Liver (tissue), 8 donors: ENCODE measurements at regions not wholly inside any gene's neighbourhood (a gene's known extent, or its start where the extent isn't known, plus 50 kb on each side); places are given as distances from the start of the nearest gene placed in this dataset.
A peak's percentile ranks its signal among the peaks of the same experiment; 100 is the strongest.

Experiments
- DNase-seq: peaks from one replicate; pipeline ENCODE4 v3.0.0-alpha.2; 2017; ENCODE audit warnings: low spot score
- H3K27ac ChIP-seq, 2 donors: one replicate each; pipeline ENCODE4 v1.7.0; 2013; ENCODE audit warnings: inconsistent platforms in 2 of 2, low read length in 2 of 2, control low read depth in 1 of 2, low read depth in 1 of 2, mild to moderate bottlenecking in 1 of 2
- H3K27me3 ChIP-seq, 4 donors: one replicate each; pipeline versions ENCODE4 v1.6.1 to v1.7.0; 2013; ENCODE audit warnings: low read length in 3 of 4, inconsistent platforms in 1 of 4, mild to moderate bottlenecking in 1 of 4, moderate library complexity in 1 of 4; ENCODE audit not compliant: control insufficient read depth in 4 of 4, insufficient read depth in 4 of 4
- H3K36me3 ChIP-seq, 4 donors: one replicate each; pipeline versions ENCODE4 v1.6.1 to v1.7.0; 2013; ENCODE audit warnings: low read length in 3 of 4, mild to moderate bottlenecking in 3 of 4, low read depth in 1 of 4, moderate library complexity in 1 of 4; ENCODE audit not compliant: control insufficient read depth in 4 of 4, insufficient read depth in 3 of 4
- H3K4me1 ChIP-seq, 4 donors: one replicate each; pipeline versions ENCODE4 v1.6.1 to v1.7.0; 2013; ENCODE audit warnings: low read length in 3 of 4, mild to moderate bottlenecking in 3 of 4, moderate library complexity in 1 of 4; ENCODE audit not compliant: control insufficient read depth in 4 of 4, insufficient read depth in 4 of 4
- H3K4me3 ChIP-seq, 3 donors: one replicate each; pipeline versions ENCODE4 v1.6.1 to v1.7.0; 2013; ENCODE audit warnings: low read length in 3 of 3, control low read depth in 1 of 3, low read depth in 1 of 3, mild to moderate bottlenecking in 1 of 3
- H3K9ac ChIP-seq, 2 donors: one replicate each; pipeline ENCODE4 v1.7.0; 2013; ENCODE audit warnings: low read length in 2 of 2, mild to moderate bottlenecking in 2 of 2, moderate library complexity in 2 of 2, control low read depth in 1 of 2, low read depth in 1 of 2
- H3K9me3 ChIP-seq, 4 donors: one replicate each; pipeline versions ENCODE4 v1.6.1 to v1.7.0; 2013; ENCODE audit warnings: low read length in 3 of 4; ENCODE audit not compliant: control insufficient read depth in 4 of 4
- ATF3 ChIP-seq: IDR thresholded peaks from 2 replicates; pipeline ENCODE4 v1.6.1; 2016; ENCODE audit warnings: antibody characterized with exemption
- CTCF ChIP-seq: fragments of 150-350 bp; IDR thresholded peaks from 2 replicates; pipeline ENCODE4 v1.5.1; 2017; ENCODE audit warnings: improper control_type of control experiment, low read depth, low read length; ENCODE audit not compliant: missing input control
- EGR1 ChIP-seq, 2 donors: IDR thresholded peaks; 2 replicates each; pipeline ENCODE4 v1.6.1; 2016 to 2018; ENCODE audit warnings: antibody characterized with exemption in 2 of 2, low read depth in 2 of 2
- FOXA1 ChIP-seq: IDR thresholded peaks from 2 replicates; pipeline ENCODE4 v1.6.1; 2016; ENCODE audit warnings: antibody characterized with exemption
- FOXA2 ChIP-seq: IDR thresholded peaks from 2 replicates; pipeline ENCODE4 v1.6.1; 2016; ENCODE audit warnings: antibody characterized with exemption
- GABPA ChIP-seq, 2 donors: IDR thresholded peaks in 1 of 2; conservative IDR thresholded peaks in 1 of 2; 2 replicates each; pipeline ENCODE4 v1.6.1; 2016; ENCODE audit warnings: antibody characterized with exemption in 2 of 2, mild to moderate bottlenecking in 1 of 2, moderate library complexity in 1 of 2
- HNF4A ChIP-seq, 2 donors: conservative IDR thresholded peaks; 2 replicates each; pipeline ENCODE4 v1.6.1; 2016; ENCODE audit warnings: antibody characterized with exemption in 2 of 2, mild to moderate bottlenecking in 2 of 2
- HNF4G ChIP-seq: IDR thresholded peaks from 2 replicates; pipeline ENCODE4 v1.6.1; 2016; ENCODE audit warnings: antibody characterized with exemption
- JUND ChIP-seq, 2 donors: IDR thresholded peaks; 2 replicates each; pipeline ENCODE4 v1.6.1; 2016; ENCODE audit warnings: antibody characterized with exemption in 2 of 2
- MAX ChIP-seq: IDR thresholded peaks from 2 replicates; pipeline ENCODE4 v1.6.1; 2016; ENCODE audit warnings: antibody characterized with exemption
- NR2F2 ChIP-seq: IDR thresholded peaks from 2 replicates; pipeline ENCODE4 v1.6.1; 2016; ENCODE audit warnings: antibody characterized with exemption
- RAD21 ChIP-seq, 2 donors: IDR thresholded peaks; 2 replicates each; pipeline ENCODE4 v1.6.1; 2016; ENCODE audit warnings: antibody characterized with exemption in 2 of 2, mild to moderate bottlenecking in 2 of 2
- REST ChIP-seq: IDR thresholded peaks from 2 replicates; pipeline ENCODE4 v1.6.1; 2016; ENCODE audit warnings: antibody characterized with exemption, mild to moderate bottlenecking
- RXRA ChIP-seq, 2 donors: IDR thresholded peaks; 2 replicates each; pipeline ENCODE4 v1.6.1; 2017 to 2018; ENCODE audit warnings: antibody characterized with exemption in 2 of 2, mild to moderate bottlenecking in 1 of 2
- TAF1 ChIP-seq: conservative IDR thresholded peaks from 2 replicates; pipeline ENCODE4 v1.6.1; 2016; ENCODE audit warnings: antibody characterized with exemption, mild to moderate bottlenecking
- YY1 ChIP-seq: IDR thresholded peaks from 2 replicates; pipeline ENCODE4 v1.6.1; 2016; ENCODE audit warnings: antibody characterized with exemption, mild to moderate bottlenecking
- ZBTB33 ChIP-seq: IDR thresholded peaks from 2 replicates; pipeline ENCODE4 v1.6.1; 2016; ENCODE audit warnings: antibody characterized with exemption
- WGBS: extraction: QIAGEN DNeasy Blood & Tissue Kit; methylation state at CpG from one replicate; pipeline ENCODE4 v1.1.7; 2013; 5-methylcytosine and 5-hydroxymethylcytosine counted together
- donor health status: healthy.
- donor health status: healthy.
- donor health status: healthy.
- donor health status: healthy.
- donor health status: healthy.

GRCh38 chr1:184241446-184241845 is 145.4 kb upstream of the C1orf21 start:
- Histone ChIP-seq H3K9me3 (no peaks in the 10 kb centered on the region), H3K9ac (no peak overlapping the region), H3K4me3 (no peak overlapping the region), H3K4me1 (peaks cover 0 to 2% (median 0%) of the 10 kb centered on the region in 4 donors), H3K27me3 (peaks cover 0 to 3% (median 0%) of the 10 kb centered on the region in 4 donors), H3K27ac (no peak overlapping the region), H3K36me3 (no peaks in the 10 kb centered on the region)
- WGBS: 88% methylated on average over 2 of the region's 2 CpGs
- TF ChIP-seq CTCF: no peak
- no peak for TF ChIP-seq YY1
- TF ChIP-seq MAX: no peak
- no peak for TF ChIP-seq RAD21 (IDR thresholded peaks at IDR 0.05)
- TF ChIP-seq HNF4A (conservative IDR thresholded peaks at IDR 0.05): no peak
- TF ChIP-seq FOXA1: no peak
- TF ChIP-seq ATF3: no peak
- TF ChIP-seq TAF1: no peak
- no peak for TF ChIP-seq REST
- TF ChIP-seq GABPA (IDR thresholded peaks at IDR 0.05 in 1 of 2, conservative IDR thresholded peaks at IDR 0.05 in 1 of 2): no peak
- no peak for TF ChIP-seq JUND (IDR thresholded peaks at IDR 0.05)
- no peak for TF ChIP-seq EGR1 (IDR thresholded peaks at IDR 0.05; ENCODE audit: low read depth in 2 of 2)
- no peak for TF ChIP-seq NR2F2
- DNase-seq: no peak

- Histone ChIP-seq H3K9me3 (no peaks in the 10 kb centered on the region), H3K9ac (no peak overlapping the region), H3K27me3 (peaks cover 0 to 3% (median 0%) of the 10 kb centered on the region in 4 donors), H3K36me3 (no peaks in the 10 kb centered on the region), H3K27ac (no peak overlapping the region), H3K4me3 (no peak overlapping the region), H3K4me1 (peaks cover 0 to 2% (median 0%) of the 10 kb centered on the region in 4 donors)
- WGBS: 60% methylated on average over 2 of the region's 2 CpGs
- DNase-seq: no peak
- TF ChIP-seq RAD21 (IDR thresholded peaks at IDR 0.05) (peak; percentile 75), YY1 (no peak), CTCF (no peak), RXRA (IDR thresholded peaks at IDR 0.05) (peak; percentile 29 to 35), MAX (no peak), HNF4G (no peak), TAF1 (no peak), EGR1 (IDR thresholded peaks at IDR 0.05; ENCODE audit: low read depth in 2 of 2) (no peak), ZBTB33 (no peak), FOXA2 (no peak), NR2F2 (peak; percentile 100)
Observed at GRCh38 chr1:184242507-184242943, 144.3 kb upstream of the C1orf21 start.
